ENCODE measurements at regions not wholly inside any gene's neighbourhood (a gene's known extent, or its start where the extent isn't known, plus 50 kb on each side); places are given as distances from the start of the nearest gene placed in this dataset.

- Histone ChIP-seq H3K27ac (no peak overlapping the region), H3K27me3 (no peaks in the 10 kb centered on the region), H3K9me3 (no peaks in the 10 kb centered on the region), H3K4me1 (no peaks in the 10 kb centered on the region), H3K36me3 (no peaks in the 10 kb centered on the region), H3K4me3 (no peak overlapping the region)
- DNase-seq (ENCODE audit: extremely low spot score in 2 of 2): no peak
- TF ChIP-seq CTCF (IDR thresholded peaks at IDR 0.05) (no peak), POLR2AphosphoS5 (IDR thresholded peaks at IDR 0.05; ENCODE audit: insufficient read depth in 1 of 2, low read depth in 1 of 2) (no peak), POLR2A (IDR thresholded peaks at IDR 0.05) (no peak)
- intact Hi-C loops (cut with DNase I): no loop called here
These were observed 56.3 kb downstream of the AGTR2 start for GRCh38 chrX:116226665-116227484.

GRCh38 chrX:116230130-116230898 lies 59.8 kb downstream of the AGTR2 start:
- Histone ChIP-seq H3K4me3 (no peak overlapping the region), H3K9me3 (no peaks in the 10 kb centered on the region), H3K27ac (no peak overlapping the region), H3K27me3 (no peaks in the 10 kb centered on the region), H3K36me3 (no peaks in the 10 kb centered on the region), H3K4me1 (no peaks in the 10 kb centered on the region)
- intact Hi-C loops (cut with DNase I): no loop called here
- DNase-seq (ENCODE audit: extremely low spot score in 2 of 2): no peak
- no peak for TF ChIP-seq POLR2A (IDR thresholded peaks at IDR 0.05)
- no peak for TF ChIP-seq CTCF (IDR thresholded peaks at IDR 0.05)
- TF ChIP-seq POLR2AphosphoS5 (IDR thresholded peaks at IDR 0.05; ENCODE audit: insufficient read depth in 1 of 2, low read depth in 1 of 2): no peak

DNA sequence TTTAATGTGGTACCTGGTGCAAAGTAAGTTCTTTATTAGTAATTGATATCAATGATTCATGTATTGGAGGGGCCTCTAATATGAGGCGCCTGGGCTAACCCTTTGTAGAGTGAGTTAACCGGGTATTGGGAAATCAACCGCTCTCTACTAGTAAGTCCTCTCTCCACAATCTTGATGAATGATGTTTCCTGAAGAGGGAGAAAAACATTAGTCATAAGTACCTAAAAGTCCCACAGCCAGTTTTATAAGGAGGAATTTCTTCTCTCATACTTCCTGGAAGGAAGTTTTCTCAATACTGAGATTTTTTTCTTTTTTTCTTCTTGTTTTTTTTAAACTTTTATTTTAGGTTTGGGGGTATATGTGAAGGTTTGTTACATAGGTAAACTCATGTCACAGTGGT lies 62.3 kb downstream of the AGTR2 start:
- H3K4me1 ChIP-seq: no peaks in the 10 kb centered on the region
- no peak overlapping the region for H3K4me3 ChIP-seq
- H3K36me3 ChIP-seq: no peaks in the 10 kb centered on the region
- no peaks in the 10 kb centered on the region for H3K27me3 ChIP-seq
- no peaks in the 10 kb centered on the region for H3K9me3 ChIP-seq
- DNase-seq (ENCODE audit: extremely low spot score in 2 of 2): no peak
- intact Hi-C loops (cut with DNase I): no loop called here
- no peak overlapping the region for H3K27ac ChIP-seq
- no peak for TF ChIP-seq POLR2AphosphoS5 (IDR thresholded peaks at IDR 0.05; ENCODE audit: insufficient read depth in 1 of 2, low read depth in 1 of 2)
- no peak for TF ChIP-seq POLR2A (IDR thresholded peaks at IDR 0.05)
- no peak for TF ChIP-seq CTCF (IDR thresholded peaks at IDR 0.05)

DNA sequence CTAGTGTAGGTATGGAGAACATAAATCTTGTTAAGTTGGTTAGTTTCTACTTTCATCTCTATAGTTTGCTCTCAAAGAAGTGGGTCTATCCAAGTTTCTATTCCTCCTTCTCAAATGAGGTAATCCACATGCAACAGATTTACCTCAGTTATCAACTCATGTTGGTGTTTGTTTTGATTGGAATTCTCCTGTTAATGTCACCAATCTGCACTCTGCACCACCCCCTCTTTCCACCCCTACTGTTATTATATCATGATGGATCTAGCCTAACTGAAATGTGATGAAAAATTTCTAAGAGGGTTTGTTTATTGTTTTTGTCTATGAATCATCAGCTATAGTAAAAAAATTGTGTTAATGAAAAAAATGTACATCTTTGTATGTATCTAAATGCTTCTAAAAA lies 66.1 kb downstream of the AGTR2 start:
- no peaks in the 10 kb centered on the region for H3K27me3 ChIP-seq
- H3K4me1 ChIP-seq: no peaks in the 10 kb centered on the region
- no peak overlapping the region for H3K27ac ChIP-seq
- DNase-seq (ENCODE audit: extremely low spot score in 2 of 2): no peak
- no peak overlapping the region for H3K4me3 ChIP-seq
- TF ChIP-seq CTCF (IDR thresholded peaks at IDR 0.05) (no peak), POLR2AphosphoS5 (IDR thresholded peaks at IDR 0.05; ENCODE audit: insufficient read depth in 1 of 2, low read depth in 1 of 2) (no peak), POLR2A (IDR thresholded peaks at IDR 0.05) (no peak)
- no peaks in the 10 kb centered on the region for H3K36me3 ChIP-seq
- intact Hi-C loops (cut with DNase I): no loop called here
- H3K9me3 ChIP-seq: no peaks in the 10 kb centered on the region

DNA sequence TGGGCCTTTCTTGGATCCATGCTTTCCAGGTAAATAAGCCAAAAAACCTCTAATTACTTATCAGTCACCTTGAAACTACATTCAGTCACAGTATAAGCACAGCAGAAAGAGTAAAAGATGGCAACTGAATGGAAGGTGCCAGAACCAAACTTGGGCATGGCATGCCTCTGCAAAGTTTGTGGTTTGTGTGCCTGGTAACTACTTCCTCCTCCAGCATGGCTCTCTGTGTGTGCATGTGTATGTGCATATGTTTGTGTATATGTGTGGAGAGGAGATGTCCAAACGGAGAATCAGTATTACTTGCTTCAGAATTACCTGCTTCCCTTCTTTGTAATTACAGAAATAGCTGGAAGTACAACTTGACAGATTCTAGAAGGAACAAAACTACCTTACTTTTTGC lies 67.5 kb downstream of the AGTR2 start:
- H3K4me3 ChIP-seq: no peak overlapping the region
- H3K36me3 ChIP-seq: no peaks in the 10 kb centered on the region
- no peaks in the 10 kb centered on the region for H3K27me3 ChIP-seq
- DNase-seq (ENCODE audit: extremely low spot score in 2 of 2): no peak
- TF ChIP-seq POLR2AphosphoS5 (IDR thresholded peaks at IDR 0.05; ENCODE audit: insufficient read depth in 1 of 2, low read depth in 1 of 2): no peak
- no peak for TF ChIP-seq CTCF (IDR thresholded peaks at IDR 0.05)
- no peak for TF ChIP-seq POLR2A (IDR thresholded peaks at IDR 0.05)
- intact Hi-C loops (cut with DNase I): no loop called here
- no peak overlapping the region for H3K27ac ChIP-seq
- no peaks in the 10 kb centered on the region for H3K4me1 ChIP-seq
- no peaks in the 10 kb centered on the region for H3K9me3 ChIP-seq

Measured in vagina (tissue), 2 donors.